Testis (tissue), 2 donors: ENCODE measurements at regions not wholly inside any gene's neighbourhood (a gene's known extent, or its start where the extent isn't known, plus 50 kb on each side); places are given as distances from the start of the nearest gene placed in this dataset.

Source experiments
- POLR2A ChIP-seq: fragments of 450-650 bp; IDR thresholded peaks from one replicate; pipeline ENCODE4 v1.6.1; 2017; ENCODE audit warnings: antibody characterized with exemption, mild to moderate bottlenecking, moderate library complexity
- TF ChIP-seq, protein P1 (sequence below), 3 experiments: fragments of 450-650 bp in 2 of 3; fragments of 200-600 bp in 1 of 3; sonication (generic) in 1 of 3; IDR thresholded peaks; one replicate each; pipeline ENCODE4 v1.5.1; 2016 to 2019; ENCODE audit warnings: antibody characterized with exemption in 3 of 3, mild to moderate bottlenecking in 2 of 3, moderate library complexity in 1 of 3

DNA sequence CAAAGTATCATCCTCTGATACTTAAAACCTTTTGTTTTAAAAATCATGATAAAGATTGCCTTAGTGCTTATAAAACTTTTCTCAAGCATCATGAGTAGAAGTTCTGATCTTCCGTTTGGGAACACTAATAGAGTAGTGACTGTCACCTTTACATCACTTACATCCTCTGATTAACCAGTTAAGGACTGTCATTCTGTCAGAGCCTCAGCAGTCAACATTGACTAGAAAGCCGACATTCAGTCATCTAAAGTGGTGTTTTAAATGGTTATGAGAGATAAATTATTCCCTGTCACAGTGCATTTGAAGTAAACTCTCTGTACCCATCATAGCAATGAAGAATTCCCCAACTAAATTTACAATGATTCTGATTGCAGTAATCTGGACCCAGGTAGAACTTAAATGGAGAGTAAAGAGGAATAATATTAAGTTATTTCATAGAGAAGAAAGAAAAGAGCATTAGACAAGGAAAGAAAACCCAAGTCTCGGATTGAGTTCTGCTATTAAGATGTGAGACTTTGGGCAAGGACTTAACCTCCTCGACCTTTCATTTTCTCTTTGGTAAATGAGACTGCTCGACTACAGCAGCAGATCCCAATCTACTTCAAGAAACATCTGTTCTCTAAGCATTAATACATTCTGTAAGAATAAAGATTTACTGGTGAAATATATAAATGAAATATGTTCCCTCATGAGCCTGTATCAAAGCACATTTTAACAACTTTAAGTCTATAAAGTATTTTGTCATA is 563.9 kb upstream of the LMO3 start:
- TF ChIP-seq, protein P1, sequence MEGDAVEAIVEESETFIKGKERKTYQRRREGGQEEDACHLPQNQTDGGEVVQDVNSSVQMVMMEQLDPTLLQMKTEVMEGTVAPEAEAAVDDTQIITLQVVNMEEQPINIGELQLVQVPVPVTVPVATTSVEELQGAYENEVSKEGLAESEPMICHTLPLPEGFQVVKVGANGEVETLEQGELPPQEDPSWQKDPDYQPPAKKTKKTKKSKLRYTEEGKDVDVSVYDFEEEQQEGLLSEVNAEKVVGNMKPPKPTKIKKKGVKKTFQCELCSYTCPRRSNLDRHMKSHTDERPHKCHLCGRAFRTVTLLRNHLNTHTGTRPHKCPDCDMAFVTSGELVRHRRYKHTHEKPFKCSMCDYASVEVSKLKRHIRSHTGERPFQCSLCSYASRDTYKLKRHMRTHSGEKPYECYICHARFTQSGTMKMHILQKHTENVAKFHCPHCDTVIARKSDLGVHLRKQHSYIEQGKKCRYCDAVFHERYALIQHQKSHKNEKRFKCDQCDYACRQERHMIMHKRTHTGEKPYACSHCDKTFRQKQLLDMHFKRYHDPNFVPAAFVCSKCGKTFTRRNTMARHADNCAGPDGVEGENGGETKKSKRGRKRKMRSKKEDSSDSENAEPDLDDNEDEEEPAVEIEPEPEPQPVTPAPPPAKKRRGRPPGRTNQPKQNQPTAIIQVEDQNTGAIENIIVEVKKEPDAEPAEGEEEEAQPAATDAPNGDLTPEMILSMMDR (IDR thresholded peaks at IDR 0.05): no peak
- TF ChIP-seq POLR2A: no peak
